NK-92 treated with Interleukin-12 subunit alpha and Interleukin-12 subunit beta, amount 100 ng/mL, for 24 hours (cell line): ENCODE measurements at regions not wholly inside any gene's neighbourhood (a gene's known extent, or its start where the extent isn't known, plus 50 kb on each side); places are given as distances from the start of the nearest gene placed in this dataset.
A peak's percentile ranks its signal among the peaks of the same experiment; 100 is the strongest.

ENCODE experiments used
- DNase-seq: peaks from one replicate; lab custom pipeline; 2025; lab: John Stamatoyannopoulos, UW

DNA sequence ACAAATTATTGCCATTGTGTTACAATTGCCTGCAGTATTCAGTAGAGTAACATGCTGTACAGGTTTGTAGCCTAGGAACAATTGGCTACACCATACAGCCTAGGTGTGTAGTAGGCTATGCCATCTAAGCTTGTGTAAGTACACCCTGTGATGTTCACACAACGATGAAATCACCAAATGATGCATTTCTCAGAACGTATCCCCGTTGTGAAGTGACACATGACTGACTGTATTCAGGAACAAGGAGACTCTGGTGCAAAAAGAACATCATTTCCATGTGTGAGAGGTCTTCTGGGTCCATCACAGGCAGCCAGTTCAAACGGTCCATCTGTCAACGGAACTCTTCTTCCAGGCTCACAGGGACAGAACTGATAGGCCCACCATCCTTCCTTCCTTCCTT is 263.7 kb downstream of the ANAPC1 start:
- DNase-seq = no peak

DNA sequence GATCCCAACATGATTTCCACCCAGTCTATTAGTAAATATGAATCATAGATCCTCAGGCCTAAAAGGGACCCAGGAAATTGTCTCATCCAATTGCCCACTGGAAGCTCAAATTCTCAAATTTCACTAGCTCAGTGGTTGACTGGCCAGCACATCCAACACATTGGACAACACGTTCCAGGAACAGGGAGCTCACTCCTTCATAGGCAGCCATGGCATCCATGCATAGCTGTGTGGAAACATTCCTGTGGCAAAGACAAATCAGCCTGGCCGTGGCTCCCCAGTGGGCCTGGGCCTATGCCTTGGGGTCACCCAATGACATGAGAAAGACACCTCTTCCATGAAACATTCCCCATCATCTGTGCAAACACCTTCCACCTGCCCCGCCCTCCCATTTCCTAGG is 261.1 kb downstream of the ANAPC1 start:
- DNase-seq = no peak

DNA sequence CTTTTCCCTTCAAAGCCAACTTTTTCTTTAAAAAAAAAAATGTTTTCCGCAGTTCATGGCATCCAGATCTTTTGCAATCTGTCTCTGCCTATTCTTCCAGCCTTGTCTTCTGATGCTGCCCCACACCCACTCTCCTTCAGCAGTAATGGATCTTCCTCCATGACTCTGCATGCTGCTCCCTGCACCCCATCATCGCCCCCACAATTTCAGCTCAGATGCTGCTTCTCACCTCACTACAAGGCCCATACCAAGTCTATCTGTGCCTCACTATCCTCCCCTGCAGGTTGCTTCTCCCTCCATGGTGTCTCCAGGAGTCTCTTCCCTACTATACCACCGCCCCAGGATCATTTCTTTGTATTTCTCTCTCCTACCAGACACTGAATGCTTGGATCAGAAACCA is 260.6 kb downstream of the ANAPC1 start:
- no peak for DNase-seq

DNA sequence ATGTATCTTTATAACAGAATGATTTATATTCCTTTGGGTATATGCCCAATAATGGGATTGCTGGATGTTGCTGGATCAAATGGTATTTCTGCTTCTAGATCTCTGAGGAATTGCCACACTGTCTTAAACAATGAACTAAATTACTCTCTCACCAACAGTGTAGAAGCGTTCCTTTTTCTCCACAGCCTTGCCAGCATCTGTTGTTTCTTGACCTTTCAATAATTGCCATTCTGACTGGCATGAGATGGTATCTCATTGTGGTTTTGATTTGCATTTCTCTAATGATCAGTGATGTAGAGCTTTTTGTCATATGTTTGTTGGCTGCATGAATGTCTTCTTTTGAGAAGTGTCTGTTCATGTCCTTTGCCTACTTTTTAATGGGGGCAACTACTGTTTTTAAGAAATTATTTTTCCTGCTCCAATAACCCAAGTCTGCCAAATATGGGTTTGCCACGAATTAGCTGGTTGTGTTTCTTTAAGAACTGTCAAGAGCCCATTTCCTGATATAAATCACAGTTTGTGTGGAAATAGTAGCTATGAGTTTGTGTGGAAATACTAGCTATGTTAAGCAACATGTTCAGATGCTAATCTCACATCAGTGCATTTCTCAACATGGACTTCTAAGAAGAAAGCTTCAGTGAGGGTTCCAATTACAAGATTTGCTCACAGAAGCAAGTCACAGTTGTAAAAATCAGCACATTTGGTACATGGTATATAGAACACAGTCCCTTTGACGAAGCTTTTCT is 259.4 kb downstream of the ANAPC1 start:
- DNase-seq = no peak

DNA sequence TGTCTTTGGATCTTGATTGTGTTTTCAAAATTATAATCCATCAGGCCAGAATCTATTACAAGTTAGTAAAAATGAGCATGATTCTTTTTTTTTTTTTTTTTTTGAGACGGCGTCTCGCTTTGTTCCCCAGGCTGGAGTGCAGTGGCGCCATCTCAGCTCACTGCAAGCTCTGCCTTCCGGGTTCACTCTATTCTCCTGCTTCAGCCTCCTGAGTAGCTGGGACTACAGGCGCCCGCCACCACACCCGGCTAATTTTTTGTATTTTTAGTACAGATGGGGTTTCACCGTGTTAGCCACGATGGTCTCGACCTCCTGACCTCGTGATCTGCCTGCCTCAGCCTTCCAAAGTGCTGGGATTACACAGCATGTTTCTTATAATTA is 258.8 kb downstream of the ANAPC1 start:
- DNase-seq = peak; percentile 44

DNA sequence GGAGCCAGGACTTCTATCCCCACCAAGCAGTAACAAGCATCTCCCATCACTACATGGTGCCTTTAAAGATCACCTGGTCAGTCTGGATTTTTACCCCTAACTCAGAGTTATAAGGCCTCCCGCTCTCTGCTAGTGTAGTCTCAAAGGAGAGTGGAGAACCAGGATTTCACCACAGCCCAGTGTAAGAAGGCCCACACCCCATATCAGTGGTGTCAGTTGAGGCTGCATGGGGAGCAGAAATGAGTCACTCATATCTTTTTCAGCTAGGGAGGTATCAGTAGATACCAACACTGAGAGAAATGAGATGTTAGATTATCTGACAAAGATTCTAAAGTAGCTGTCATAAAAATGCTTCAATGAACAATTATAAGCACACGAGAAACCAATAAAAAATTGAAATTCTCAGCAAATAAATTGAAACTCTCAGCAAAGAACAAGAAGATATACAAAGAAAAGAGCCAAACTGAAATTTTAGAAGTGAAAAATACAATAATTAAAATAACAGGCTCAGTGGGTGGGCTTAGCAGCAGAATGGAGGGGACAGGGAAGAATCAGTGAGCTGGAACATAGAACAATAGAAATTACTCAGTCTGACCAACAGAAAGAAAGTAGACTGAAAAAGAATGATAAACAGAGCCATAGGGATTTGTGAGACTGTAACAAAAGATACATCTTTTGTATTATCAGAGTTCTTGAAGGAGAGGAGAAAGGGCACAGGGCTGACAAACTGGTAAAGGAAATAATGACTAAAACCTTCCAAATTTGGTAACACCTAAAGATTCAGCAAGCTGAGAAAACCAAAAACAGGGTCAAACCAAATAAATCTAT is 257.7 kb downstream of the ANAPC1 start:
- DNase-seq = peak; percentile 54

DNA sequence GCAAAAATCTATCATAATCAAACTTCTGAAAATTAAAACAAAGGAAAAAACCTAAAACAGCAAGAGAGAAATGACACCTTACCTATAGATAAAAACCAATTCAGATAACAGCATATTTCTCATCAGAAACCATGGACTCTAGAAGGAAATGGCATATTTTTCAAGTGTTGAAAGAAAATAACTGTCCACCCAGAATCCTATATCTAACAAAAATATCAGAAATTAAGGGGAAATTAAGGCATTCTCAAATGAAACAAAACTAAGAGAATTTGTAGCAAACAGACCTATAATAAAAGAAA is 257.2 kb downstream of the ANAPC1 start:
- DNase-seq = no peak

DNA sequence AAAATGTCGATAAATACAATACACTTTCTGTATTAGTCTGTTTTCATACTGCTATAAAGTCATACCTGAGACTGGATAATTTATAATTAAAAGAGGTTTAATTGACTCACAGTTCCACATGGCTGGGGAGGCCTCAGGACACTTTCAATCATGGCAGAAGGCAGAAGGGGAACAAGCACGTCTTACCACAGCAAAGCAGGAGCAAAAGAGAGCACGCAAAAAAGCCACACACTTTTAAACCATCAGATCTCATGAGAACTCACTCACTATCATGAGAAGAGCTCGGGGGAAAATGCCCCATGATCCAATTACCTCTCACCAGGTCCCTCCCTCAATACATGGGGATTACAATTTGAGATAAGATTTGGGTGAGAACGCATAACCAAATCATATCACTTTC is 256.7 kb downstream of the ANAPC1 start:
- no peak for DNase-seq

DNA sequence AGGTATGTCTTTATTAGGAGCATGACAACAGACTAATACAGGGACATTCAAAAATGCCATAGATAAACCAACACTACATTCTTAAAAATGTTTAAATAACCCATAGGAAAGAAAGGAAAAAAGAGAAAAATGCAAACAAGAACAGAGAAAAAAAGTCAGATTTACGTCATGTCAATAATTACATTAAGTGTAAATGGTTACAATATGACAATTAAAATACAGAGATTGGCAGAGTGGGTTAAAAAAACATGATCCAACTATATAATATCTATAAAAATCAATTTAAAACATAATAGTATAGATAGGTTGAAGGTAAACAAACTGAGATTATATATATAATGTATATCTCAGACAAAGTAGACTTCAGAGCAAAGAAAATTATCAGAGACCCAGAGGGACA is 255.8 kb downstream of the ANAPC1 start:
- no peak for DNase-seq

DNA sequence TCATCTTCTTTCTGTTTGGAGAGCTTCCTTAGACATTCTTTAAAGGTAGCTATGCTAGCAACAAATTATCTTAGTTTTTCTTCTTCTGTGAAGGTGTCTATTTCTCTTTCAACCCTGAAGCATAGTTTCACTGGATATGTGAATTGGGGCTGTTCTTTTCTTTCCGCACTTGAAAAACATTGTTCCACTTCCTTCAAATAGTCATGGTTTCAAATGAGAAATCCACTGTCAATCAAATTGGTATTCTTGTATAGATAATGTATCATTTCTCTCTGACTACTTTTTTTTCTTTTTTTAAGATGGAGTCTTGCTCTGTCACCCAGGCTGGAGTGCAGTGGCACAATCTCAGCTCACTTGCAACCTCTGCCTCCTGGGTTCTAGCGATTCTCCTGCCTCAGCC is 254.0 kb downstream of the ANAPC1 start:
- DNase-seq = no peak

DNA sequence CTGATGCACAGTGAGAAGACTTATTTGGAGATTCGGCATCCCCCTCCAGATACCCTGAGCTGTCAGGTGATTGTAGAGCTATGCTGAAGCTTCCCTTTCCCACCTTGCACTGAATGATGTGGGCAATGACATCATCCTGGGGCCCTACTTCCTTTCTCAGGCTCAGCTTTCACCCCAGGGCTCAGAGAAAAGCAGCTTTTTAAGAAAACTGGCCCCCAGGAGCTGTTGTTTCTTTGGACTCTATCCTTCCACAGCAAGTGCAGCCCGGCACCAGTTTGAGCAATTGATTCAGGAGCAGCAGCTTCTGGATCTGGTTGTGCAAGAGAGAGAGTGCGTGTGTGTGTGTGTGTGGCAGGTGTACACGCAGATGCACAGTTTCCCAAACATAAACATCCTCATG is 251.3 kb downstream of the ANAPC1 start:
- DNase-seq = peak; percentile 55

DNA sequence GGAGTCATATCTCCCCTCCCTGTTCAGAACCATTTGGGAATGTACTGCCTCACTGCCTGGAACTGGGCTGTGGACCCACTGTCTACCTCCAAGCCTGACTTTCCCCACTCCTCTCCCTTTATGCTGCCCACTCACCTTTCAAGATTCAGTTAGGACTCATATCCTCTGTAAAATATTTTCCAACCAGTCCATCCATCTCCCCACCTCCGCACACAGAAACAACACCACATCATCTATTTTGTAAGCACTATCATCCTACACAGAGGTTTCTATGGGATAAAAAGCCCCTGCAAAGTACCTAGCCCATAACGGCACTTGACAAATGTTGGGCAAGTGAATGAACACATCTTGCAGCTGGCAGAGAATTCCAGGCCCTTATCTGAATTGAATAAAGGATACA is 250.8 kb downstream of the ANAPC1 start:
- no peak for DNase-seq

DNA sequence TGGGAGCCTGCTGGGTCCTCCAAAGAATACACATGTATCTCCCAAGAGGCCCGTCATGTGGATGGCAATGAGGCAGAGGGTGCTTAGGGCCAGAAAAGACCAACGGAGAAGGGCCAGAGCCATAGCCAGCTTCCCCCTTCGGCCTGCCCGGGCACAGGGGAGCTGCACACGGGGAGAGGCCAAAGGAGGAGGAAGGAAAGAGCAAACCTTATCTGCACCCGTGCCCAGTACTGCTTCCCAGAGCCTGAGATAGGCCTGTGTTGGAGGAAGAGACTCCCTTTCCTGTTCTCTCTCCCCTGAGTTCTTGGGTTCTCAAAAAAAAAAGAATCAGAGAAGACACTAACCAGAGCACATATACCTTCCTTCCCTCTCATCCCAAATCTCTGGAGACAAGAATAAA is 250.3 kb downstream of the ANAPC1 start:
- no peak for DNase-seq

DNA sequence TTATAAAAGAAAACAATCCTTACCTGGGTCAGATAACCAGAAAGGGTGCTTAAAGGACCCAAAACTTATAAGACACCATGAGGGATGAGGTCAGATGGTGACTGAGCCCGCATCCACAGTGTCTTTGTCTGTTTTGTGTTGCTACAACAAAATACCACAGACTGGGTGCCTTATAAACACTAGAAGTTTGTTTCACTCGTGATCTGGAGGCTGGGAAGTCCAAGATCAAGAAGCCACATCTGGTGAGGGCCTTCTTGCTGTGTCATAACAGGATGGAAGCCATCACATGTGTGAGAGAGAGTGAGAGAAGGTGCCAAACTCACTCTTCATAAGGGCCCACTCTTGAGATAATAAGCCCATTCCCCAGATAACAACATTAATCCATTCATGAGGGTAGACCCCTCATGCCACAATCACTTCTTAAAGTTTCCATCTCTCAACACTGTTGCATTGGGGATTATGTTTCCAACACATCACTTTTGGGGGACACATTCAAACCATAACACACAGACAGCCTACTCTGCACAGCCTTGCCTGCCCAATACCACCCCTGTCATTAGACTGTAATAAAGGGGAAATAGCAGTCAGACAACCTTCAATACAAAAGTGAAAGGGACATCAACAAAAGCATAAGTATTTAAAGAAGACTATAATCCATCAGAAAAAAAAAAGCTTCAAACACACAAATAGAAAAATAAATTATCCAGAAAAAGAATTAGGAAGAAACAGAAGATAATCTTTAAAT is 249.8 kb downstream of the ANAPC1 start:
- DNase-seq = no peak

DNA sequence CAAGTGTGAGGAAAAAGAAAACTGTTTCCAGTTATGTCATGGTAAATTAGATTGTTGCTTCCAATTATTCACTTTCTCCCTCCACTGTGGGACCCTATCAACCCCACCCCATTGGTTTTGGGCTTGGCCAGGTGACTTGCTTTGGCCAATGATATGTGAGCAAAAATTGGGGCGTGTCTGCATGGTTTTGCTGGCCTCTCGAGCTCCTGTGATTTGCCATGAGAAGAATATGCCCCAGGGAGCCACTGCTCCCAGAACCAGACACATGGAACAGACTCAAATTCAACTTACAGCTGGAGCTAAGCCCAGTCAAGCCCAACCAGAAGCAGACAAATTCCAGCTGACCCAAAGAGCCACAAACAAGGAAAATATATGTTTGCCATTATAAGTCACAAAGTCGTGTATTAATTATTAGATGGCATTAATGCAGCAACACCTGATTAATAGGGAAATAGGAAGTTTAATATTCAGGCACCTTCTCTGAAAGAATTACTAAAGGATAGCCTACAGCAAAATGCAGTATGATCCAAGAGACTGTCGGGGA is 248.9 kb downstream of the ANAPC1 start:
- DNase-seq = no peak

DNA sequence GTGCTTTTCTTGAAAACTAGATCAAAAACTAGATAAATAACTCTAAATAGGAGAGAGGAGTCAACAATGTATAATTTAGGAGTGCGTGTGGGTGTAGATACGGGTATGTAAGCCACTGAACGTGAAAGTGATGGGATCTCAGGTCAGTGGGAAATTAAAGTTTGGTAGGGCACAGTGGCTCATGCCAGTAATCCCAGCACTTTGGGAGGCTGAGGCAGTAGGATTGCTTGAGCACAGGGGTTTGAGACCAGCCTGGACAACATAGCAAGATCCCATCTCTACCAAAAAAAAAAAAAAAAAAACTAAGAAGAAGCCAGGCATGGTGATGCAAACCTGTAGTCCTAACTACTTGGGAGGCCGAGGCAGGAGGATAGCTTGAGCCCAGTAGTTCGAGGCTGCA is 247.1 kb downstream of the ANAPC1 start:
- DNase-seq = no peak

DNA sequence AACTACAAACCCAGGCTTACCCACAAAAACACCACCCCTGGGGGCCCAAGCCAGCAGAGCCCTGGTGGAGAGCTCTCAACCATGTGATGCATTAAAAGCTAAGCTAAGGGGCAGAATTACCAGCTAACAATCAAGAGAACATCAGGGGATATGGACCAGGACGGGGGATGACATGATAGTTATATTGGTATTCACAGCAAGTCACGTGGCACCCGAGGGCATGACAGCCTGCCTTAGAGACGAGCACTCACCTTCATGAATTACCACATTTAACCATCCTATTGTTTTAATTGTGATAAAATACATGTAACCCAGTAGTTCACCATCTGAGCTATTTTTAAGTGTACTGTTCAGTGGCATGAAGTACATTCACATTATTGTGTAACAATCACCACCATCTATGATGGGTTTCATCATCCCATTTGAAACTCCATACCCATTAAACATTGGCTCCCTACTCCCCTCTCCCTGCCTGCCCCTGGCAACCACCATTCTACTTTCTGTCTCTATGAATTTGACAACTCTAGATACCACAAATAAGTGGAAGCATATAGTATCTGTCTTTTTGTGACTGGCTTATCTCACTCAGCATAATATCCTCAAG is 245.6 kb downstream of the ANAPC1 start:
- DNase-seq = no peak

DNA sequence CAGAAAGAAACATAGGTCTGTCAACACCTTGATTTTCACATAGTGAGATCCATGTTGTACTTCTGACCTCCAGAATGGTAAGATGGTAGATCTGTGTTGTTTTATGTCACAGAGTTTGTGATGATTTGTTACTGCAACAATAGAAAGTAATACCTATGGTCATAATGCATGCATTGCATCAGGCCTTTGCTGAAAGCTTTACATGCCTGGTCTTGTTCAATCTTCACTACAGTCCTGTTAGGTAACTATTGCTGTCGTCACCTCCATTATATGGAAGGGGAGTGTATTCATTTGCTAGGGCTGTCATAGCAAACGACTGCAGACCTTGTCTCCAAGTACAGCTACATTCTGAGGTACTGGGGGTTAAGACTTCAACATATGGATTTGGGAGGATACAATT is 243.5 kb downstream of the ANAPC1 start:
- DNase-seq = no peak

DNA sequence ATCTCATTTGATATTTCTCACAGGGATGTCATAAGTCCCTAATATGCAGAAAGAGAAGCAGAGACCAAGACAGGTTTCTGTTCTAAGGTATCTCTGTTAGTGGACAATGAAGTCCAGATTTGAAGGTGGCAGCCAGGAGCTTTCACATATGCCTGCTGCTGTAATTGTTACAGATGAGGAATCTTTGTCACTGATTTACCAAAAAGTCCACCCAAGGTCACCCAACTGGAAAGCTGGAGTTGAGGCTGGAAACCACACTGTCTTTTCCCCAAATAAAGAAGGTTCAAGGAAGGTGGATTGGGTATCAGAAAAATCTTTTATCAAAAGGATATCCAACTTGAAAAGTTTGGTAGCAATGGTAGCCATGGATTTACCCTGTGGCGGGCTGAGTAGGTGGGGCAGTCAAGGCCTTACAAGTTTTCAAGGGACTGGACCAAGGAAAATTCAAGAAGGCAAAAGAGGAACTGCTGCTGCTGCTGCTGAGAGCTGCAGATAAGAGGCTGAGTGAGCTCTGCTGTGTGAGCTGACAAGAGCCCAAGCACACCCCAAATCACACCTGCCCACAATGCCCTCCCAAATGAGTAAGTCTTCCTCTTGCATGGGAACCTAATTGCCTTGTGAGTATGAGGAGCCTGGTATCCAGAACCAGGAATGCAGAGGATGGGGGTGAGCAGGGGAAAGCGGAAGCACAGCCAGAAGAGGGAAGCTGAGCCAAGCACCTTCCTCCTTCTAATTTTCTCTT is 241.2 kb downstream of the ANAPC1 start:
- no peak for DNase-seq

DNA sequence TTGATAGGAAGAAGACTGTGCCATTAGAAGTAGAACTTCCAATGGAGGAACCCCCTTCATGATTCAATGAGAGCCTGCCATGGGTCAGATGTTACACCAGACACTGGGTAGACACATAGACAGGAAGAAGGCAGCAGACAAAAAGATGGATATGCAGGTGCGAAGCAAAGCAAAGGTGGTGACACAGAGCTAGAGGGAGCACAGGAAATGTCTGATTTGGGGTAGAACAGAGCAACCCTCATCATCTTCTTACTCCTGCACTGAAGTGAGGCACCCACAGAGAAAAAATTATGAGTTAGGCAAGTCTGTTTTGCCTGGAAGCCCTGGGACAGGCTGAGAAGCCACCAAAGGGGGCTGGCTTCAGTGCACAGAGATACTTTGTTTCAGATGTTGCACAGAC is 240.2 kb downstream of the ANAPC1 start:
- no peak for DNase-seq

DNA sequence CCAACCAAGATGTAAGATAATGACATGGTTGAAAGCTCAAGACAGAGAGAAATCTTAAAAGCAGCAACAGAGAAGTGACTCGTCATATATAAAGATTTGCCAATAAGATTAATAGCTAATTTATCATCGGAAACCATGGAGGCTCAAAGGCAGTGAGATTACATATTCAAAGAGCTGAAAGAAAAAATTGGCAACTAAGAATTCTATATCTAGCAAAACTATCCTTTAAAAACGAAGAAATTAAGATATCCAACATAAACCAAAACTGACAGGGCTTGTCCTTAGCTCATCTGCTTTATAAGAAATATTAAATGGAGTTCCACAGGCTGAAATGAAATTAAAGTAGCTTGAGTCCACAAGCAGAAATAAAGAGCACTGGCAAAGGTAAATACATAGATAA is 236.6 kb downstream of the ANAPC1 start:
- no peak for DNase-seq

DNA sequence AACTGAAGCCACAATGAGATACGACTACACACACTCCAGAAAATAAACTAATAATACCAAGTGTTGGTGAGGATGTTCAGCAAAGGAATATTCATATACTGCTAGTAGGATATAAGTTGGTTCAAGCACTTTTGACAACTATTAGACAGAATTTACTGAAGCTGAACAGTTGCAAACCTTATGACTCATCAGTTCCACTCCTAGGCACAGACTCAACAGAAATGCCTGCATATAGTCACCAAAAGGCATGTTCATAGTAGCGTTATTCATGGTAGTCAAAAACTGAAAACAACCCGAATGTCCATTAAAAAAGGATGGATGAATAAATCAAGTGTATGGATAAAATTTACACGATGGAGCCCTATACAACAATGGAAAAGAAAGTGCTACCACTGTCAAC is 232.0 kb downstream of the ANAPC1 start:
- no peak for DNase-seq
